HG03139 (cell line): ENCODE measurements at regions not wholly inside any gene's neighbourhood (a gene's known extent, or its start where the extent isn't known, plus 50 kb on each side); places are given as distances from the start of the nearest gene placed in this dataset.
A peak's percentile ranks its signal among the peaks of the same experiment; 100 is the strongest.

Source experiments
- ATAC-seq: cut with Tn5 transposase; IDR thresholded peaks from one replicate; pipeline ENCODE4 v1.9.1; 2021; ENCODE audit not compliant: unreplicated experiment

DNA sequence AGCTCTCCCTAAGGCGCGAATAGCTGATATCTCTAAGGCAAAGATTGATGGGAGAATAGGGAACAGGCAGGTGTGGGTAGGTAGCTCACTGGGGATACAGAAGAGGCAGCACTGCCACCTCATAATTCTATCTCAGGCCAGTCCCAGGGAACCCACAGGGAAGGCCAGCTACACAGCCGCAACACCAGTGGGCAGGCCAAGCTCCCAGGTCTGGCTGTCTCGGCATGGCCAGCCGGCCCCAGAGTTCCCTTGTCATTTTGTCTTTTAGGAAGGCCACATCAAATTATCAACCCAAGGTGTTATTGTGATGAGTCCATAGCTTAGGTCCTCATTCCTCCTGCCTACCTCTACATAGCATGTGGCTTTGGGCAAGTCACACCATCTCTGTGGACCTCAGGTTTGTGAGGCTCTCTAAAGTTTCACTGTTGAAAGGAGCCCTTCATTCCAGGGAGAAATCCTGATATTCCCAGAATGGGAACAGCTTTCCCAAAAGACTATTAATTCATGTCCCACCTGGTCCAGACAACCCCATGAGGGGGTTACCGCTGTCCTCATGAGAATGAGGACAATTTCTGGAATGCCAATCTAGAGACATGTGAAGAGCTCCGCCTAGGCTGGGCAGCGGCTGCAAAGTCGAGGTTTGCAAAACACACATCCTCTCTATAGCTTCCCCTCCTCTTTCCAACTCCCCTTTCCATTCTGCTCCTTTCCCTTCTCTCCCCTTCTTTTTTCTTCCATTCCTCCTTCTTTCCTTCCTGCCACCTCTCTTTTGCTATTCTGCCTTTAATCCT, 287.1 kb upstream of the ID2 start:
- no peak for ATAC-seq

DNA sequence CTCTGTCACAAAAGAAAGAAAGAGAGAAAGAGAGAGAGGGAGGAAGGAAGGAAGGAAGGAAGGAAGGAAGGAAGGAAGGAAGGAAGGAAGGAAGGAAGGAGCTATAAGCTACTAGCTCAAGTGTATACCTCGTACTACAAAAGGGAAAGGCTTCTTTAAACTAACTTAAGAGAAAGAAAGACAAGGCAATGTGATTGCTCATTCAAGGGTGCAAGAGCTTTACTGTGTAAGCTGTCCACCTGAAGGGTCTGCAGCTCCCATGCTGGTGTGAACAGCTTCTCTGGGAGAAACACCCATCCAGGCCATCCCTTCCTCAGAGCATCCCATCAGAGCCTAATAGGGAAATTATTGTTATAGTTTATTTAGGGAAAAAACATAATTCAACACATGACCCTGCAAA, 286.1 kb upstream of the ID2 start:
- ATAC-seq: no peak

DNA sequence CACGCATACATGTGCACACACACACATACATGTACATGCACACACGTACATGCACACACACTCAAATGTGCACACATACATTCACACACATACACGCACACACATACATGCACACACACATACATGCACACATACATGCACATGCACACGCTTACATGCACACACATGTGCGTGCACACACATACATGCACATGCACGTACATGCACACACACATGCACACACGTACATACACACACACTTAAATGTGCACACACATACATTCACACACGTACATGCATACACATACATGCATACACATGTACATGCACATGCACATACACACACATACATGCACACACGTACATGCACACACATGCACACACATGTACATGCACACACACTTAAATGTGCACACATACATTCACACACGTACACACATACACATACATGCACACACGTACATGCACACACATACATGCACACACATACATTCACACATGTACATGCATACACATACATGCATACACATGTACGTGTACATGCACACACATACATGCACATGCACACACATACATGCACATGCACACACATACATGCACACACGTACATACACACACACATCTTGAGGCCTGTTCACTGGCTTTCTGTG, 283.7 kb upstream of the ID2 start:
- ATAC-seq: no peak

DNA sequence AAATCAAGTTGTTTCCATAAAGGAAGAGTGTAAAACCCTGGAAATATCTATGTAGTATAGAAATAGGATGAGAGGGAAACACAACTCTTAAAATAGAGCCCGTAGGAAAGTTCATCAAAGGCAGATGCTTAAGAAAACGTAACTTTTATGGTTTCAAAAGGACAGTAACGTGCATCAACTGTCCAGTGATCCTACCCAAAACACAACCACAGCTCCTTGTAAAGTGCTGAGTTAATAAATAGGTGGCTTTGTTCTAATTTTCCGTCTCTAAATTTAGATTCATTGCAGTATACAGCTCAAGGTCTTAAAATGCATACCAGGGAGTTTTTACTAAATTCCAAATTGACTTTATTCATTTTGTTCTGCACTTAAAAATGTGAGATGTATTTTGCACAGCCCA, 282.1 kb upstream of the ID2 start:
- no peak for ATAC-seq

DNA sequence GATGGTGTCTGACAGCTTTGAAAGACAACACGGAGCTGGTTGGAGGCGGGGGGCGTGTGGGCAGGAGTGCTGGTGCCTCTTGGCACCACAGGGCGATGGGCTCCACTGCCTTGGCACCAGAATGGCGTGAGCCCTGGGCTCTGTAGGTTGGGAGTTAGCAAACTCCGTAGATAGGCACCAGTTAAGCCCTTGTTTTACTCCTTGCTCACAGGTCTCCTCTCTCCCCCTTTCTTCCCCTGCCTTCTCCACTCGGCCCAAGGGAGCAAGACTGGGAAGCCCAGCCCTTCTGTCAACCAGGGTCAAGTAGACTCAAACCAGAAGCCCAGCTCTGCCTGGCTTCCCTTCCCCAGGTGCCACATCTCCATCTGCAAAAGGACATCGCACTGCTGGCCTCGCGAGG, 281.7 kb upstream of the ID2 start:
- ATAC-seq: no peak

DNA sequence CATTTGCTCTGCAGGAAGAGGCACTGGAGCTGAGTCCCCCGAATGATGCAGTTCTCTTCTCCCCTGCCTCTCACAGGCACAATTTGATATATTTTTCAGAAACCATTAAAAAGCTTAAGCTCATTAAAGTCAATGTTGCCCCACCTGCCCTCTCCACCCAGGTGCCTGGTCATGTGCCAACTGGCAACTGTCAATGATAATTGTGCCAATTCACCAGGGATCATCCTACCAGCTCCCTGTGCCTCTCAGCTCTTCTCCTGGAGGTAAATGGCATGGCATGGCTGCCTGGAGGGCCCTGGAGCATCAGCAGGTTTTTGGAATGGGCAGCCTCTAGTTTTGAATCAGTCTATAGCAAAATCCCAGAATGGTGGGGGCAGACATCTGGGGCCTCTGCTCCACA, 279.6 kb upstream of the ID2 start:
- no peak for ATAC-seq

DNA sequence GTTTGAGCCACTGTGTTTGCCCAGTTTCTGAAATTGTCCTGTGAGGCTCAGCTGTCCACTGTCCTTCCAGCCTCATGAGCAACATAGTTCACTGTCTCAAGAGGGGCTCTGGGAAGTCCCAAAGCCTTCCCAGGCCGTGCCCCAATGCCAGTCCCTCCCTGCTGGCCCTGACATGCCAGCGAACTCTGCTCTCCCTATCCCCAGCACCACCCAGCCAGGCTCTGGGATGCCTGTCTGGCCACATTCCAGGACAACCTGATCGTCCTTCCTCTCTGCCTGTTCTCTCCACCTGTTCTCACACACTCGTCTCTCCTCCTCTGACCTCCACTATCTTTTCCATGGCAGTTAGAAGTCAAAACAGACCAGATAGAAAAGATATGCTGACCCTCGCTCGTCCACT, 278.0 kb upstream of the ID2 start:
- no peak for ATAC-seq

DNA sequence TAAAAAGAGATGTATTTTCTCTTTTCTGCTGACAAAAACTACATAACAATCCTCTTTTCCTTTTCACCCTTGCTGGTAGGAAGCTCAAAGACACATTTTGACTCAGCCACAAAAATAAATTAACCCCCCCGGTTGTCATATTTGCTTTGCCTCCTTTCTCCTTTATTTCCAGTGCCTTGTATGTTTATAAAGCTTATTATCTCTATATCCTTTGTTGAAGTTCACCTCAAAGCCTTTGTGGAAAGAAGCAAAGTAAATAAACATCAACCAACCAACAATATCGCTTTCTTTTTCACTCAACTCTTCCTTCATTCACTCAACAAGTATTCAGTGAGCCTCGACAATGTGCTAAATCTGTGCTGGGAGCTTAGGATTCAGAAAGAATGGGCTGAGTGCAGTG, 276.5 kb upstream of the ID2 start:
- no peak for ATAC-seq

DNA sequence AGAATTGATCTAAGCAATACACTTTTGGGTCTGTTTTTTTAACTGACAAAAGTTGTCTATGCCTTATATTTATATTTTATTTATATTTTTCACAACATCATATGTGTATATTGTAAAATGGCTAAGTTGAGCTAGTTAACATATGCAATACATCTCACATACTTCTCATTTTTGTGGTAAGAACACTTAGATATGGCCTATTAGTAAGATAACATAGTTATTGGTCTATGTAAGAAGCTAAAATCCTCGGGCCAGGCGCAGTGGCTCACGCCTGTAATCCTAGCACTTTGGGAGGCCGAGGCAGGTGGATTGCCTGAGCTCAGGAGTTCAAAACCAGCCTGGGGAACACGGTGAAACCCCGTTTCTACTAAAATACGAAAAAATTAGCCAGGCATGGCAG, 275.6 kb upstream of the ID2 start:
- no peak for ATAC-seq

DNA sequence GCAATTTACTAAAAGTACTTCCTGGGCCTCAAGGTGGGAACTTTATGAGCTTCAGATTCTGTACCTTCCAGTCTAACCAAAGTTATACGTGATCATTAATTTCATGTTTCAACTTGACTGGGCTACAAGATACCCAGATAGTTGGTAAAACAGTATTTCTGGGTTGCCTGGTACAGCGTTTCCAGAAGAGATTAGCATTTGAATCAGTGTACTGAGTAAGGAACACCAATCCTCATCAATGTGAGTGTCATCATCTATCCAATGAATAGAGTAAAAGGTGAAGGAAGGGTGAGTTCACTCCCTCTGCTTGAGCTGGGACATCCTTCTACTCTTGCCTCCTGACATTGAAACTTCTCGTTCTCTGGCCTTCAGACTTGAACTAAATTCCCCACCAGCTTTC, 274.5 kb upstream of the ID2 start:
- ATAC-seq: no peak

DNA sequence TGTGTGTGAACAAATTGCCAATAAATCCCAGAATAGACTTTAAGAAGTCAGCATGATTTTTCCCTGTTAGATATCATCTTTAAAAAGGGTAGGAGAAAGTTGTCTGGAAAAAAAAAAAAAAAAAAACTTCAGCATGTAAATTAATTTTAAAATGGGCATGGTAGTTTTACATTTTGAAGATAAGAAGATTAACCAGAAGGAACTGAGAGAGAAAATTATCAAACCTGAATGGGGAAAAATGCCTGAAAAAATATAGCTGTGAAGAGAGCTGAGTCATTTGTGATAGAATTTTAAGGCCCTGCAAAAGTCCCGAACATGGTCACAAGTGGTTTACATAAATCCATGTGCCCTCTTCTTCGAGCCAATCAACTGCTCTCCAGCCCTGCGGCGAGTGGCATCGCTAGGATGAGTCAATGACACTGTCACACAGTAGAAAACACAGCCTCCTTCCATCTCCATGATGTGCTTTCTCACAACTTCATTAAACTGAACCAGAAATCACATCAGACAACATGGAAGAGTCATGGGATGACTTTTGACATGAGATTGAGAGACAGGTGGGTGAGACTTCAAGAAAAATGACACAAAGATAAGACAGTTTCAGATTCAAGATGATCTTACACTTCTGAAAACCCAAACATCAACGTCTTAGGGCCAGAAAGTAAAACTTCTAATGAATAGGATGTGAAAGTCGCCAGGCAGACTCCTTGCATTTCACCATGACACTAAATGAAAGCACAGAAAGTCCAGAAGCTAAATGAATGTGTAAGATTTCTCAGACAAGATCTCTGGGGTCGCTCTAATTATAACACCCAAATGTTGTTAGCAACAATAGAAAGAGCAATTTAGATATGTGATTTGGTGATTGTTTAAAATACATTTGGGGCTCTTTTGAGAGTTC, 273.0 kb upstream of the ID2 start:
- peak; percentile 85 for ATAC-seq

DNA sequence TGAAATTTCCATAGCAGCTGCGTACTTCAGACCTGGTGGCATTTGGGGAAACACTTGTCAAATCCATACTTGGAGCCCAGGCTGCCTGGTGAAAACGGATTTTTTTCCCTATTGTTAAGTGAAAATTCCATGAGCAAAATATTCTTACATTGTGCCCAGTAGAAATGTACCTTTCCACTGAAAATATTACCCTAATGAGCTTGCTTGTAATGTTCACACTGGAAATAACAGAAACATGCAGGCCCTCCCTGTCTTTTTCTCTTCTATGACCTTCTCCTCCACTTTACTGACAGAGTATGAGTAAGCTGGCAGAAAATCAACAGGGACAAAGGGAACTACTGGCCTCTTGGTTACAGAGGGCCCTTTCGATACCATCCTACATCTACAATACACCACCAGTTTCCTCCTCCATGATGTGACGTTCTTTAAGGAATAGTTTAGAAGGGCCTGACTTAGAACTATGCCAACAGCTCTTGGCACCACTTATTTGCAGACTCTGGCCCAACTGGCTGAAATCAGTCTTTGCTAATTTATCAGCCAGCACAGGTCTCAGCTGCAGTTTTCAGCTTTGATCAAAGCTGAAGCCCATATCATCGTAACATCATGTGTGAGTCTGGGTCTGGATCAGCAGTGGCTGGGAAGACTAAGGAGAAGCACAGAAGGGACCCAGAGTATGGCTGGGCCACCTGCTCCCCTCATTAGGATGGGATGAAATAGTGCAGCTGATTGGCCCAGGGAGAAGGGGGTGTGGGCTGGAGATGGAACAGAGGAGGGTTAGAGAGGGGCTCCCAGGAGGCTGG, 272.2 kb upstream of the ID2 start:
- no peak for ATAC-seq

DNA sequence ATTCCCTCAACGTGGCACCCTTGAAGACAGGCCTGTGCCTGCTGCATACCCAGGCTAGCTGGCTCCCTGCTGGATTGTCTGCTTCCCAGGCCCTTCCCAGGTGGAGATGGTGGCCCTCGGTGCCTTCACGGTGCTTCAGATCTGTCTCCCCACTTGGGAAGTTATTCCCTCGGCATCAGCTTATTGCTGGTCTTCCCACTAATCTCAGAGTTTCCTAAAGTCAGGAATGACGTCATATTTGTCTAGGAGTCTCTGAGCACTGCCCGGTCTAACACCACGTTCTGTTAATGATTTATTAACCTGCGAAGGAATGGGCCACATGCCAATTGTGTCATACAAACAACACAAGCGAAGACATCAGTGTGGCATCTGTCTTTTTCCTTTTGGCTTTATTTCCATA, 269.8 kb upstream of the ID2 start:
- ATAC-seq: no peak

DNA sequence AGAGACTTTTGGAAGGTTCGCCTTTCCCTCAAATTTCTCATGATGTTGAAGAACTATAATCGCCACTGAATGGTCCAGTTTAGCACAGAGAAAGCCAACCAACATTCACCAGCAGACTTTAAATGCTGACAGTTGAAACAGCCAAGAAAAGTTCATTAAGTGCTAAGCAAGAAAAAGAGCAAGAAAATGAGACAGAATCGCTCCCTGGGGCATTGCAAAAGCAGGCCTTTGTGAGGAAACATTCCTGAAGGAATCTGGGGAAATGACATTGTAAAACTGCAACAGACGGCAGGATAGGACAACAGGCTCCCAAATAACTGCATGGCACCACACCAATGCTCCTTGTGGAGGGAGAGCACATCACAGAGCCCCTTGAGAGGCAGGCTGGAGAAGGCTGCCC, 269.3 kb upstream of the ID2 start:
- ATAC-seq: no peak

DNA sequence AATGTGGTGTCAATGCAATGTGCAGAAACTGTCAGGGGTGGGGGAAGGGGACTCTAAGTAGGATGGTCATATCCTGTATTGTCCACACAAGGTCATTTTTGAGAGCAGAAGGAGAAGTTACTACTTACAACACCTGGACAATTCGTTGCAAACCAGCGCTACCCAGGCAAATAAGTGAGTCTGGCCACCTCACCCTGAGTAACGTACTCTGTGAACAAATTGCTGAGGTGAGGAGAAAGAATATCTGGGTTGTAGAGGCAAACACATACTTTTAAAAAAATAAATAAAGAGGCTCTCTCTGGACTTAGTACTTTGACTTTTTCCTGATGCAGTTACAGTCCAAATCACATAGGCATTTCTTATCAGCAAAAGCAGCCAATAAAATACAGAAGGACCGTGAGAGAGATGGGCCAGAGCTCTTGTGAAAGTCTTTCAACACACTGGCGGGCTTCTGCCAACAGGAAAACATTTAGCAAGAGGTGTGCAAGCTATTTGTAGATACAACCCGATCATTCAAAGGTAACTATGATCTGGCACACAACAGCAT, 268.2 kb upstream of the ID2 start:
- ATAC-seq: no peak

DNA sequence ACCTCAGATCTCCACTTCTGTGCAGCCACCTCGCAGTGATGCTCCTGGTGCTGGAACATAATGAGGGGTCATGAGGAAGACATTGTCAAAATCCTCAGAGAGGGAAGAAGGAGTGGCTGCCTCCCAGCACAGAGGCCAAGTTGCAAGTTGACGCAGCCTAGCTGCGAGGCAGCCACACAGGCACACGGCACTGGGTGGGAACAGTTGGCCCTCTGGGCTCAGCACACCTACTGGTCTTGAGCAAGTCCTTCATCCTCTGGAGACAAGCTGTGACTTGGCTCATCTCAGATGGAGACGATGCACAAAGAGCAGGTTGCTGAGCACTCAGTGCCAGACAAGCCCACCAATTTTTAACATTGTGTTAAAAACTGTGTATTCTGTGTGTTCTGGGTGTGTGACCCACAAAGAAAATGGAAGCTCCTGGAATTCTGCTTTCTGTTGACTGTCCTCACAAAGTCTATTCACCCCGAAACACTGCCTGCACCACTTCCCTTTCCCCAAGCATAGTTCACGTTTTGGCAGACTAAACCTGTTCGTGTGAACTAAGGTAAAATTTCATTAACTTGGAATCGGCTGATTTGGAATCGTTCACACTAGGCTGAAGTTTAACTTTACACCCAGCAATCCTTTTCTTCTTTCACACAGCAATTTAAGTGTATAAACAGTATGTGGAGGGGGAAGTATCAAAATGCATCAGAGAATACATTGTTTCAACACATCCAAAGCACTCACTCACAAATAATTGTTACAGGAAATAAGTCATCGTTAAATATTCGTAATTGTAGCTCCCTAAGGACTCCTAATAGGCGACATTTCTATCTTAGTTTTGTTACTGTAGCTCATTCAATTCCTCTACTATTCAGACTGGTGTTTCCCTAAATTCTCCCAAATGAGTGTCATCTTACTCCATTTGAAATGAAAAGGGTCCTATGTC, 266.6 kb upstream of the ID2 start:
- no peak for ATAC-seq

DNA sequence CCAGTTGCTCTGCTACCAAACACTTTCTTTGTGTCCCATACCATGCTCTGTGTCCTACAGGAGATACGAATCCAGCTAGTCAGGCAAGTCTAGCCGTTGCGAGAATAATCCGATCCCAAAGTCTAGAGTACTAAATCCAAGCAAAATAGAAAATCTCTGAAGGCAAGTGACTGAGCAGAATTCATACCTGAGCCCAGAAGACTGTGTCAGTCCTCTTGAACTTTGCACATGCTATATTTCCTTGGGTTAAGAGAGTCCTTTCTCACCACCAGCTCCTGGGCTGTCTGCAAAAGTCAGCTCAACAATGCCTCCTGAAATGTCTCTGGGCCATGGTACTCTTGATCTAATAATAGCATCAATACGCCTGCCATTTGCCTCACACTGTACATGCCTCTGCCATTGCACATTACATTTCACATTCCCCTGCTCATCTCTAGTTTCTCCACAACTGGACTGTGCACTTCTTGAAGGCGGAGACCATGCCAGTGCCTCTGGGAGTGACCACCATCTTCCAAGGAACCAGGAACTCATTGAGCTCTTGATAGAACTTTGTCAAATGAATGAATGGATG, 265.8 kb upstream of the ID2 start:
- no peak for ATAC-seq

DNA sequence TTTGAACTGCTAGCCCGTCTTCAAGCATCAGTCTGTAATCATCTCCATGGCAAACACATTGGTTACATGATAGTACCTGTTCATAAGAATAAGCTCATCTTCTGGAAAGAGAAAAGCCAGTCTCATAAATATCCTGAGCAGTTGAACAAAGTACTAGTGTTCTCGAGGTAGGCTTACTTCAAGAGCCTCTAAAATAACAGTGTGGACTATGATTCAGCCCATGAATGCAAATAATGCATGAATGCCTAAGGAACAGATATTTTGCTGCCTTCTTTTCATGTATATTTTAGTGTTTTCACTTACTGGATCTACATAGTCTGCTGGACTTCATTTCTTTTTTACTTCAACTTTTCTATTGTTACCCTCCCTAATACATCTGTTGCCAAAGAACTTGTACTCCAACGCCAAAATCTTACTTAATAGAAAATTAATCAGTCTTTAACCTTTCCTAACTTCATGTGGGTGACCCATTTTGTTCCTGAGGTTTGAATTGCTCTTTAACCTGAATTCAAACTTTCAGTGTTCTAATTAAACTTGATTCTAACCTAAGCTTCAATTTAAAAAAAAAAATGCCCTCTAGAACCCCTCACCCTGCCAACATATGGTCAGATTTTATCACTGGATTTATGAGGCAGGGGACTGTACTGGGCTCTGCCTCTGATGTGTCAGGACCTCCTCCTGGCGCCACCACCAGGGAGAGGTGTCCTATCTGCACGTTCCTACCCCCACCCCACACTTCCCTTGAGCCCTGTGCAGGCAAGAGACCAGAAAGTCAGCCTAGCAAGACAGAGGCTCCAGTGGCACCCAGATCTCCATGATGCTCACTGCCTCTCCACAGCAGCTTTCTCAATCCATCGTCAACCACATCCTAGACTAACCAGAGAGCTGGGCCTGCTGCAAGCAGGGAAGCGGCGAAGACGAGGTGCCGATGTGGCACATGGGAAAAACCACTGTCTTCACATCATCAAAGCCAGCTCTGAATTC, 264.7 kb upstream of the ID2 start:
- ATAC-seq: no peak
